Nucleus accumbens (tissue), 56 donors: ENCODE measurements at regions not wholly inside any gene's neighbourhood (a gene's known extent, or its start where the extent isn't known, plus 50 kb on each side); places are given as distances from the start of the nearest gene placed in this dataset.
A peak's percentile ranks its signal among the peaks of the same experiment; 100 is the strongest.

Source experiments
- DNase-seq, 56 donors: peaks; one replicate each; lab custom pipeline; 2025; lab: John Stamatoyannopoulos, UW

DNA sequence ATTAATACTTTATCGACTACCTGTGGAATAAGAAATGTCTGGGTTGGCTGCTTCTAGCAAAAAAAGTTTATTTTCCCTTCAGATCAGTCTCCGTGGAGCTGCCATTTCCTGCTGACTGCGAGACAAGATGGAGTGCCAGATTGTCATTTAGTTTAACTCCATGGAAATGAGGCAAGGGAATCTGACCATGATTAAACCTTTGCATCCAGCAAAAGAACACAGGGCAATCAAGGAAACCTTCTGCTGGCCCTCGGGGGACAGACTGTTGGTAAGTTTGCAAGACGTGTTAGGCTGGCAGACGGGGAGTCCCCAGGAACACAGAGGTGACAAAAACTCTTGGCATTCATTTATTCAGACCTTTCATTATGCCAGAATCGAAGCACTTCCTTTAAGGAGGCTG, 52.2 kb upstream of the SPACA1 start:
- DNase-seq, result no peak

DNA sequence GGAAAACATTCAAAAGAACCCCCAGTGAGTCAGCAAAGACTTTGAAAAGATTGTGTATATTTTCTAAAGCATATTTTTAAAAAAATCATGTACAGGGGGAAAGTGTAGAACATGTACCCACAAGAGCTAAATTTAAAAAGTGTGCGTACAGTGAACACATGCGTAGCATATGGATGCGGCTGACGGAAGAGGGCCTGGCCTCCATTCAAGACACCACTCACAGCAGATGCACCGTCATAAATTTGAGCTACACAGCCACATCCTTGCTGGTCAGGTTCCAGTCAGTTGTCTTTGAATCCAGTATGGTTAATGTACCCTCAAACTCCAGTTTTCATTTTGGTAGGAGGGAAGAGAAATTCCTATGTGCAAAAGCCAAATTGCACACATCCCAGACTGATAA, 54.3 kb upstream of the SPACA1 start:
- DNase-seq, result no peak

DNA sequence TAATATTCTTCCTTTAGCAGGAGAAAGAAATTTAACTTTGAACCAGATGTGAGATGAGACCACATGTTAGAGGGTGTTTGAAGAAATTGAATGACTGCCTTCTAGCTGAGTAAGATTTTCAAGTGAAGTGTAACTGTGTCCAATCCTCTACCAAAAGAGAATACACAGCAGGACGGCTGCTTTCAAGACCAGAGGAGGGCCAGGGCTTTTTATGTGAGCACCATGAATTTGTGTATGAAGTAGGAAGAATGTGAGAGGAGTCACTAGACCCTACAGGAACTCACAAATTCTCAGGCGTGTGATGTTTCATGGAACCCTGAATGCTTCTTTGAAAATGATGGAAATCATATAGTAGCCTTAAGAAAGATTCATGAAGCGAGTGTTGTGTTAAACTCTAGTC, 56.8 kb upstream of the SPACA1 start:
- no peak for DNase-seq

DNA sequence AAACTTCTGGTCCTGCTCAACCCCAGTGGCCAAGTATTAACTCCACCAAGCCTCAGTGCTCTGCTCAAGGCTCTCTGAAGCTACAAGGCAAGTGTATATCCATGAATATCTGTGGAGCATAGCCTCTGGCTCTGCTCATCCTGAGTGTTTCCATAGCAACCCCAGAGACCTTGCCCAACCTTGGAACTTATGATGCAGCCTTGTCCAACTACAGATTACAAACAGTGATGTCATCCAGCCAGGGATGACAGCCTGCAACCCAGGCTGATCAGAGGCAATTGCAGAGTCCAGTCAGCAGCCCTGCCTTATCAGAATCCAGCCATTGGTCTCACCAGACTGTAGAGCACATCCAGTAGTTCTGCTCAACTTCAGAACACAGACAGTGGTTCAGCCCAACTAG, 65.5 kb upstream of the SPACA1 start:
- DNase-seq, result no peak

DNA sequence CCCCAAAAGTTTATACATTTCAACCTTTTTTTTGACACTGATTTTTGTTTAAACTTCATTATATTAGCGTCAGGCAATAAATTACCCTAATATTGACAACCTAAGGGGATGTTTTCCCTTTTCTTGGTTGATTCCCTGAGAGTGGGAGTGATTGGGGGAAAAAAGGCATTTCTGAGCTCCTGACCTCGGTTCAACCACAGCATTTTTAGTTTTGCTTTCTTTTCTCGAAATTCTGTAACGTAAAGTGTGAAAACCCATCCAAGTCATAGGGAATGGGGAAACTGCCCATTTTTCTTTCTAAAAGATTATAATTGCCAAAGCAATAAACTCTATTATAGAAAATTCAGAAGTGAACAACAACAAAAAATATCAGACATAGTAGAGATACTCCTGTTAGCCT, 67.9 kb upstream of the SPACA1 start:
- DNase-seq, result no peak

DNA sequence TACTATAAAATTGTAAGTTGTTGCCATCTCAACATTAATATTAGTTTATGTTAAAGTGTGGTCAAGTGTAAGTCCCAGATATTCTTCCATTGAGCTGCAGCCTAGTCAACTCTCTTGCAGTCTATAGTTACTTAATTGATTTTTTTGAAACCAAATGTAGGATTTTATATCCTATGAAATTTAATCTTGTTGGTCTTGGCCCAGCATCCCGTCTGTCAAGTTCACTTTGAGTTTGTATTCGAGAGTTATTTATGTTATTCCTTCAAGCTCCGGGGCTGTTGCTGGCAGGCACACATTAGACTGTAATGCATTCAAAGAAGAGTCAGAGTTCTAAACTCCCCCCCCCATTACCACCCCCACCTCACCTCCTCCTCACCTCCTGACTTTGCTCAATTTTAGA, 71.0 kb upstream of the SPACA1 start:
- DNase-seq, result no peak

DNA sequence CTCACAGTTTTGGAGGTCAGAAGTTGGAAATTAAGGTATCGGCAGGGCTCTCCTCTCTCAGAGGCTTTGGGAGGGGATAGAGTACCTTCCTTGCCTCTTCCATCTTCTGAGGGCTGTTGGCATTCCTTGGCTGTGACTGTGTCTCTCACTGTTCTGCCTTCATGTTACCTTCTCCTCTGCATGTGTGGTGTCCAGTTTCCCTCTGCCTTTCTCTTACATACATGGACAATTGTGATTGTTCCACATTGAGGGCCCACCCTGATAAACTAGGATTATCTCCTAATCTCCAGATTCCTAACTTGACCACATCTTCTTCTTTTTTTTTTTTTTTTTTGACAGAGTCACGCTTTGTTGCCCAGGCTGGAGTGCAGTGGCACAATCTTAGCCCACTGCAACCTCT, 72.1 kb upstream of the SPACA1 start:
- DNase-seq, result no peak

DNA sequence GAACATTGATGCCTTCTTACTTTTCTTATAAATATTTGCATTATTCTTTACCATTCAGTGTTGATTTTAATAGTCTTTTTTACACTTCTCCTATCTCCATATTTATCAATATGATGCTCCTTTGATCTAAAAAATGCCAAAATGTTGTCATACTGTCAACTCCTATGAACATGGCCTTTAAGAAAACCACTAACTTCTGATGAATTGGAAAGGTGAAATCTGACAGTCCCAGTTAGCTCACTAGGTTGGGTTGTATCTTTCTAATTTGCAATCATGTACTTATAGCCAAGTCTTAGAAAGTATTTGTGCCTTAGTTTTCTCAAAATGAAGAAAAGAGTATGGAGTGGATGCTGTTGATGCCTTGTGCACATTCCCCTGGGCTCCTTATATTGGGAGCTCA, 75.4 kb upstream of the SPACA1 start:
- no peak for DNase-seq

DNA sequence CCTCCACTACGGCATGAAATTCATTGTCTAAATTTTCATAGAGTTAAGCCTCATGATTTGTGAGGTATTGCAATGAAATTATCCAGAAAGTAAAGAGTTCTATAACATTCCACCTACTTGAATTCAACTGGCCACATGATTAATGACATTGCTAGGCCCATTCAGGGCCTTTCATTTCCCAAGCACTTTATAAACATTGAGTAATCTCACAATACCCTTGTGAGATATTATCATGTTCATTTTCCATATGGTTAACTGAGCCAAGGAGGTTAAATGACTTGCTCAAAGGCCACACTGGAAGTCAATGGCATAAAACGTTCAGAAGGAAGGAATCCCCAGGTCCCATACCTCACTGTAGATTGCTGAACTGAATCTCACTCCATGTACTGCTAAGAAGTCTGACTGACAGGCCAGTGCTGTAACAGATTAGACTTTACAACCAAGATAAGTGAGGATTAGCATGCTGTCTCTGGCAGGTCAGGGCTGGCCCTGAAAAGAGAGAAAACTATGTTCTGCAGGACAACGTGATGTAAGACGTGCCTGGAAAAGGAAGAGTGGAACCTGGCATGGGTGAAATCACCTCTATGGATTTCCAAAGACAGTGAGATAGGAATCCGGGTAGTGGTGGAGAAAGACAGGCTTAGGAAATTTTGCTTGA, 75.9 kb upstream of the SPACA1 start:
- no peak for DNase-seq

DNA sequence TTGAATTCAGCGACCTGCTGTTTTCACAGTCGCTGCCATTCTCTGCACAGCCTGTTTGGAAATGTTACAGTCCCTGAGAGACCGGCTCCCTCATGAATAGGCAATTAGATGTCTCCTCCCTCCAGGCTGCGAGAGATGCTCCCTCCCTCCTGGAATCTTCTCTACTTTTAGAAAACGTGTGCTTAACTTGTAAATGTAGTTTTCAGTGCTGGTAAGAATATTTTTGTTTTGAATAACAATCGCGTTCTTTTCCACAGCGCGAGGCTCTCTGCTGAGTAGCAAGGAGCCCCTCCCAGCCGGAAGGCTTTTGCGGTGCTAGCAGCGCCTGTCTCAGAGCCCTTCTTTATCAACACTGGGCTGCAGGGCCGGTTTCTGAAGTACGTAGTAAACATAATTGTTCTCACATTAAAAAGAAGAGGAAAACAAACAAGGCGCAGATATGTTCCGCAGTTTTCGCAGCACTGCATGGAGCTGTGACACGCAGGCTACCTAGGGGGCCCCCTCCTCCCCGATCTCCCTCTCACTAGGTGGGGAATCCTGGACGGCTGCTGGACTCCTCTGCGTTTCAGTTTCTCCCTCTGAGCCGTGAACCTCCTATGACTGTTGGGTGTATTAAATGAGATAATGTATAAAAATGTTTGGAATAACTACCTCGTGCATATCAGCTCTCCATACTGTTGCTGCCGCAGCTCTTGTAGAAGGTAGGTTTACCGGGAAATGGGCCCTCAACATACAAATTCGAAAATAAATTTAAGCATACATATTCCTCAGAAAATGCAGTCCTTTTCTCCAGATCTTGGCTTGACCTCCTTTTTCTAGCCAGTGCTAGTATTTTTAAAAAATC, 79.0 kb upstream of the SPACA1 start:
- peak in 13 of 56 donors; percentile 1 to 26 (median 6) for DNase-seq

DNA sequence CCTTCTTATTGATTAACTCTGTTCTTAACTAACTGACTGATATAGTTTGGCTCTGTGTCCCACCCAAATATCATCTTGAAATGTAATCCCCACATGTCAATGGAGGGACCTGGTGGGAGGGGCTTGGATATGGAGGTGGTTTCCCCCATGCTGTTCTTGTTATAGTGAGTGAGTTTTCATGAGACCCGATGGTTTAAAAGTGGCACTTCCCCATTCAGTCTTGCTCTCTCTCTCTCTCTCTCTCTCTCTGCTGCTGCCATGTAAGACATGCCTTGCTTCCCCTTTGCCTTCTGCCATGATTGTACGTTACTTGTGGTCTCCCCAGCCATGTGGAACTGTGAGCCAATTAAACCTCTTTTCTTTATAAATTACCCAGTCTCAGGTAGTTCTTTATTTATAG, 81.8 kb upstream of the SPACA1 start:
- DNase-seq, result no peak

DNA sequence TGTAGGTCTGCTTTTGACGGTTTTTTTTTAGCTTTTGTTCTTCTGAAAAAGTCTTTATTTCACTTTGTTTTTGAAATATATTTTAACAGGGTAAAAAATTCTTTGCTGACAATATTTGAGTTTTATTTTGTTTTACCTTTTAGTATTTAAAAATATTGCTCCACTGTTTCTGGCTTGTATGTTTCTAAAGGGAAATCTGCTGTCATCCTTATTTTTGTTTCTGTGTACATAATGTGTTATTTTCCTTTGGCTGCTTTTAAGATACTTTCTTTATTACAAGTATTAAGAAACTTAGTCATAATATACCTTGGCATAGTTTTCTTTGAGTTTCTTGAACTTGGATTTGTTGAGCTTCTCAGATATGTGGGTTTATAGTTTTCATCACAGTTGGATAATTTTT, 88.6 kb upstream of the SPACA1 start:
- DNase-seq, result no peak

DNA sequence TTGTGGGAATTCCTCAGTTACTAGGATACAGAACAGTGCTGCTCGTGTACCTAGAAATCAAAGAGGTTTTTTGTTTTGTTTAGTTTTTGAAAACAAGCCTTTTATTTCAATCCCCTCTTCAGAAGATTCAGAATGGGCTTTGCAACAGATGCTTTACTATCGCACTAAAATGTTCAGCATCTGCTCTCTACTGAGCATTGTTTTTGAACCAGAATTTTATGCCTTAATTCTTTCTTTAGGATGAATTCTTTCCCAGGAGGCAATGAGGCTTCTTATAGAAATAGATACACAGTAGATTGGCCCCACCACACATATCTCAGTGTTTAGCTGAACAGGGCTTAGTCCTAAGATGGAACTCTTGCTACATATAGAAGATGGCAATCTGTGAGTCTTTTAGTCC, 95.9 kb upstream of the SPACA1 start:
- DNase-seq, result no peak

DNA sequence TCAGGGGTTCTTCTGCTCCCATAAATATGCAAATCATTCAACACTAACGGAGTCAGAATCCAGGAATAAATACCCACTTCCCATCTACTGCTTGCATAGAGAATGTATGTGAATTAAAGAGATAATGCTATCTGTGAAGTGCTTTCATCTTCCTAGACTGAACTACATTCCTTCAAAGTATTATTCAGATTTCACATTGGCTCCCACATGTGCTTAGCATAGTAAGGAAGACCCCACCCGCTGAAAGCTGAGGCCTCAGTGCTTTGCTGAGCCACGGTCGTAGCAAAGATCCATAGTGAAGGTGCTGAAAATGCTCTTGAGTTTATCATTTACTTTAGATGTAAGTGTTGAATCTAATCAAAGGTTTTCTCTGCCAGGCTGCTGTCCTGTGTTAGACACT, 97.0 kb upstream of the SPACA1 start:
- no peak for DNase-seq

DNA sequence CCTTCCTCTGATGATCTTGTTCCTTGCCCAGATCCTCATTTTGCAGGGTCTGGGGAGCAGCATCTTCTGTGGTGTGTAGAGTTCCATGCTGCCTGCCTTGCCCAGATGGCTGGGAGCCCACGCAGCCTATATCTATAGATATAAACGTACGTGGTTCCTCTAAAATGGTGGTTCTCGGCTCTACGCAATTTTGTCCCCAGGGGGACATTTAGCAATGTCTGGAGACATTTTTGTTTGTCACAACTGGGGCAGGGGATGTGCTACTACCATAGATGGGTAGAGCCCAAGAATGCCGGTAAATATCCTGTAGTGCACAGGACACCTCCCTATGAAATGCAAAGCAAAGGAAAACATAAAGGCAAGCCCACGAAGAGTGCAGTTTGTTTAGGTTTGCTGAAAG, 98.4 kb upstream of the SPACA1 start:
- DNase-seq, result no peak

DNA sequence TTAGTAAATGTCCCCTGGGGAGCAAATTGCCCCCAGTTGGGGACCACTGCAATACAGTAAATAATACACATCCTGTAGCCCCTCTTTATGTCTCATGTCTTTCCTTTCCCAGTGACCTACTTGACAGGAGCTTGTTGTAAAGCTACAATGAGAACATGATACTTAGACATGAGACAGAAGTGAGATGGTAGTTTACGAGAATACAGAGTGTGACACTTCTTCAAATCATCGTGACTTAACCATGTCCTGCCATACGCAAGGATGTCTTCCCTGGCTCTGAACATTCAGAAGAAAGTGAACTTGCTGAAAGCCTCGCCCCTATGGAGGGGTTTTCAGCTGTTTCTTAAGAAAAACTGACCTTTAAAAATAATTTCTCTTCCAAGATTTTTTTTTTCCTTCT, 101.0 kb upstream of the SPACA1 start:
- DNase-seq, result no peak

DNA sequence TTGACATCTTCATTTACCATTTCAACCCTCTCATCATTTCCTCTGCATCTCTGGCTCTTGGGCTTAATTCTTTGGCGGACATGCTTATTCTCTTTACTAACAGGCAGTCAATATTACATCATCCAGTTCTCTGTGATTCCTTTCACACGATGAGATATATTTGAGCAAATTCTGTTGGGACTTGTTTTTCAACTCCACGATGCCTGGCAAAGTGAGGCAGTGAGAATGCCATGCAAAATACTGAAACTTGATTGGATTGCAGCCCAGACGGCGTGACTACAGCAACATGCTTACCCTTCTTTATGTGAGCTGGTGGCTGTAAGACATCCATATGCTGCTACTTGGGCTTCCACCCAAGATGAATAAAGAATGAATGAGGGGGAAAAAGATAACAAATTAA, 101.7 kb upstream of the SPACA1 start:
- no peak for DNase-seq

DNA sequence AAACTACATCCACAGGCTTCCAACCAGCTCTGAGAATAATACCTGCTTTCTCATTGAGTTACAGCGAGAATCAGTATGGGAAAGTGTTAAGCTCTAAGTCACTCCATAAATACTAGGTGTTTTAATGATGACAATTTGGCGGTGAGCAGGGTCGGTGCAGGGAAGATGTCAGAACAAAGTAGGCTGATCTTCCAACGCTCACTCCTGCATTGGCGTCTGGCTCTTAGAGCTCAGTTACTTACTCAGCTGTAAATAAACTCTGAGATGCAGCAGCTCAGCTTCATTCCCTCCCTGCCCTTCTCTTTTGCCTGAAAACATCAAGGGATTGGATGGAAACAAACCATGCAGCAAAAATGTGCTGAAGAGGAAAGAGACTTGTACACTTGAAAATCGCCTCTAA, 102.5 kb upstream of the SPACA1 start:
- DNase-seq, result peak in 3 of 56 donors; percentile 8 to 19 (median 17)

DNA sequence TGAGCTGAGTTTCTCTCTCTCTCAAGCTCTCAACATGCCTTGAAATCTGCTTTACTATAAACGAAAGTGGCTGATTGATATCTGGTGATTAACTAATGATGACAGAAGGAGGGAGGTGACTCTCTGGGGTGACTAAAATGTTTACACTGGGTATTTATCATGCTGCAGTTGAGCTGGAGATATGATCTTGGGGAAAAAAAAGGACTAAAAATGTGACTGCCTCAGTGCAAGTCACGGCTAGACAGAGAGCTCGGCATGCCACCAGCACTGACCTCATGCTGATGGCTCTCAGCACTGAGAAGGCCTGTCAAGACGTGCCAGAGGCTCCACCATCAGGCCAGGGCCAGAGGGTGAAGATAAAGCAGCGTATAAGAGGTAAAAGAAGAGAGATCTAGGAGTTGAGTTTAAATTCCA, 103.1 kb upstream of the SPACA1 start:
- peak in 17 of 56 donors; percentile 3 to 70 (median 21) for DNase-seq

DNA sequence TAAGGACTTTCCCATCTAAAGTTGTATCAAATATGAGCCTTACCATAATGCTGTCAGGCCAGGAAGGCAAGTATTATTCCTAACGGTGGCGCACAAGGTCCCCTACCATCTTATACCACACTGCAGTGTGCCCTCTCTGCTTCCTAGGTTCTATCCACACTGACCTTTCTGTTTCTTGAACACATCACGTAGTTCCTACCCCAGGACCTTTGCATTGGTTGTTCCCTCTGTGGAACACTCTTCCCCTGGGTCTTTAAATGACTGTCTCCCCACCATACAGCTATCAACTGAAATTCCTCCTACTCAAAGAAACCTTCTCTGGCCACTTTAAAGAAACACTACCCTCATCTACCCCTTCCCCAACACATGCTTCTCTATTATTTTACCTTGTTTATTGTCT, 104.5 kb upstream of the SPACA1 start:
- no peak for DNase-seq

DNA sequence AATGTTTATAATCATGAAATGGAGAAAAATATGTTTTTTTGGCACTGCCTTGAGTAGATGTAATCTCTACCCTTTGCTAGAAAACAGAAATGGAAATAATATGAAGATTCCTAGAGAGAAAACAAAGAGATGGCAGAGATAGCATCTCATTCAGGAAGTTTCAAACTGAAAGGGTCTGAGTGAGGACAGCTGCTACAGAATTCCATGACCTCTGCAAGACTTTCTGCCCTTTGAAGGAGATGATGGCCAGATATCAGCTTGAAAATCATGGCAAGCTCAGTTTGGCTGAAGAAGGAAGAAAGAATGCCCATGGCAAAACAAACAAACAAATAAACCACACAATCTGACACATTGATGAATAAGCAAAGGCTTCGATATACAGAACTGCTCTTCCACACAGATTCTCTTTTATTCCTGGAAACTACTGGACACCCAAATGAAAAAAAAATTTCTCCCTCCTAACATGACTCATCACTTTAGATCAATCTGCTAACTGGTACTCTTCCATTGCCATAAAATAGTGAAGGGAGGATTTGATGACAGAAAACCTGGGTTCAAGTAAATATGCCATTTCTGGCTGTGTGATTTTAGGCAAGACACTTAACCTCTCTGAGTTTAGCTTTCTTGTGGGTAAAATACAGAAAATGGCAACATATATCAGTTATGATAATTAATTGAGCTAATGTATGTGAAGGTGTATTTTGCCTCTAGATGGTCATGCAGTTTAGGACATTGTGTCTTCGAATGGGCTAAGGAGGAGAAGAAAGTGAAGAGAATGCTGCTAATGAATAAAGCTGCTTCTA, 105.9 kb upstream of the SPACA1 start:
- DNase-seq, result no peak
